ENCODE measurements at regions not wholly inside any gene's neighbourhood (a gene's known extent, or its start where the extent isn't known, plus 50 kb on each side); places are given as distances from the start of the nearest gene placed in this dataset.

GRCh38 chr9:105066275-105066865 is 138.4 kb upstream of the ABCA1 start:
- TF ChIP-seq, protein P1, sequence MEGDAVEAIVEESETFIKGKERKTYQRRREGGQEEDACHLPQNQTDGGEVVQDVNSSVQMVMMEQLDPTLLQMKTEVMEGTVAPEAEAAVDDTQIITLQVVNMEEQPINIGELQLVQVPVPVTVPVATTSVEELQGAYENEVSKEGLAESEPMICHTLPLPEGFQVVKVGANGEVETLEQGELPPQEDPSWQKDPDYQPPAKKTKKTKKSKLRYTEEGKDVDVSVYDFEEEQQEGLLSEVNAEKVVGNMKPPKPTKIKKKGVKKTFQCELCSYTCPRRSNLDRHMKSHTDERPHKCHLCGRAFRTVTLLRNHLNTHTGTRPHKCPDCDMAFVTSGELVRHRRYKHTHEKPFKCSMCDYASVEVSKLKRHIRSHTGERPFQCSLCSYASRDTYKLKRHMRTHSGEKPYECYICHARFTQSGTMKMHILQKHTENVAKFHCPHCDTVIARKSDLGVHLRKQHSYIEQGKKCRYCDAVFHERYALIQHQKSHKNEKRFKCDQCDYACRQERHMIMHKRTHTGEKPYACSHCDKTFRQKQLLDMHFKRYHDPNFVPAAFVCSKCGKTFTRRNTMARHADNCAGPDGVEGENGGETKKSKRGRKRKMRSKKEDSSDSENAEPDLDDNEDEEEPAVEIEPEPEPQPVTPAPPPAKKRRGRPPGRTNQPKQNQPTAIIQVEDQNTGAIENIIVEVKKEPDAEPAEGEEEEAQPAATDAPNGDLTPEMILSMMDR (IDR thresholded peaks at IDR 0.05; ENCODE audit: insufficient read depth, low read length), result no peak
- no peak overlapping the region for H3K4me3 ChIP-seq (ENCODE audit: low read depth, low read length)
- DNase-seq (ENCODE audit: low read depth), result peak; percentile 51

DNA sequence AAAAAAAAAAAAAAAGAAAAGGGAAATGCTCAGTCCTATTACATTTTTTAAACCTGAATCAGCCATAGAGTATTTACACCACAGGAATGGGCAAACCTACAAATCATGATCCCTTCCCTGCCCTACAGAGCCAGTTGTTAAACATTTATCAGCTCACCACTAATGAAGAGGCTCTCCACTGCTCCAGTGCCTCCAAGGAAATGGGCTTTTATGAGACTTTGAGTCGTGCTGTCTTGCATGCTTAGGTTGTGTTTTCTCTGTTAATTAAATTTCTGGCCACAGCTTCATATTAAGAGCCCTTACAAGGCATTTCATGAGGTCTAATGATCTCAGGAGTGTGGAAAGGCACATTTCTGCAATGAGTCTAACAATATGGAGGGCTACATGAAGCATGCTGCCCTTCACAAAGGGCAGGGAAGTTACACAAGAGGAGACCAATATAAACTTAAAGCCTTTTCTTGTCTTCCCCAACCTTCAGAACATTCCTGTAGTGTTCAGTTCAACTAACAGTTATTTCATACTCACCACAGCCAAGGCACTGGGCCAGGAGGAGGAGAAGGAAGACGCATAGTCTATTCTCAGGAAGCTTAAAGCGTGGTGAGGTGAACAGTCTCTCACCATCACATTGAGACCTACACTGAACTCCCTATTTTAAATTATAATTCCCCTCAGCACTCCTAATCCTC is 140.1 kb upstream of the ABCA1 start:
- H3K4me3 ChIP-seq (ENCODE audit: low read depth, low read length), result no peak overlapping the region
- TF ChIP-seq, protein P1 (IDR thresholded peaks at IDR 0.05; ENCODE audit: insufficient read depth, low read length), result no peak
- peak; percentile 39 for DNase-seq (ENCODE audit: low read depth)

GRCh38 chr9:105069285-105069684 is 141.3 kb upstream of the ABCA1 start:
- H3K4me3 ChIP-seq (ENCODE audit: low read depth, low read length), result no peak overlapping the region
- DNase-seq (ENCODE audit: low read depth), result no peak
- TF ChIP-seq, protein P1 (IDR thresholded peaks at IDR 0.05; ENCODE audit: insufficient read depth, low read length), result no peak

DNA sequence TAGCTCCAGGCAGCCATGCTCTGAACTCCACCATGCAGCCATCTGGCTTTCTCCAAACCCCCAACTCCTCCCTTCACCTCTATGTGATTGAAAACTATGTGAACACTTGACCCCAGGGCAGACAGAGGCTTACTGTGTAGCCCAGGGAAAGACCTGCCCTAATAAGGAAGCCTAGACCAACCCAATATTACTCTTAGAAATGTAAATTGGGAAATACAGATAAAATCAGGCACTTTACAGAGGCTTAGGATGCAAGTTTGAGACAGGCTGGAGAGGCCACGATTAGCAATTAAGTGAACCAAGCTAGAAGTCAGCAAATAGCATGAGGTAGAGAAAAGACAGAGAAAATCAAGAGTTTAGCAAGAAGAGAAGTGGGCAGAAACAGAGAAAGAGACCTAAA is 141.7 kb upstream of the ABCA1 start:
- DNase-seq (ENCODE audit: low read depth), result no peak
- no peak overlapping the region for H3K4me3 ChIP-seq (ENCODE audit: low read depth, low read length)
- TF ChIP-seq, protein P1 (IDR thresholded peaks at IDR 0.05; ENCODE audit: insufficient read depth, low read length), result no peak

DNA sequence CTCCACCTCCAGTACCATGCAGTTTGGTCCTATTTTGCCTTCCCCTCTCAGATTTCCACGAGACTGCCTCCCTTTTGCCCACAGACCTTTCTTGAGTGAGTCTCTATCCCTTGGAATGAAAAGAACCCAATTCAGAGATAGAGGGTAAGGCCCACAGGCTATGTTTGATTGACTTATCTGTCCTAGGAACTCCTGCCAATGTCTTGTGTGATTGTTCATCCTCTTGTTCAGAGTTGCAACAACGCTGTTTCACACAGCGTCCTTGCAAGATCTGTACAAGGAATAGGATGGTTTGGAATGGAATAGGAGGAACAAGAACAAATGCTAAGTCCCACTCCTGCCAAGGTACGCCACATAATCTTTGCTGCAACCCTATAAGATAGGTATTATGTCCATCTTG is 142.2 kb upstream of the ABCA1 start:
- TF ChIP-seq, protein P1 (IDR thresholded peaks at IDR 0.05; ENCODE audit: insufficient read depth, low read length), result no peak
- DNase-seq (ENCODE audit: low read depth), result peak; percentile 31
- no peak overlapping the region for H3K4me3 ChIP-seq (ENCODE audit: low read depth, low read length)

DNA sequence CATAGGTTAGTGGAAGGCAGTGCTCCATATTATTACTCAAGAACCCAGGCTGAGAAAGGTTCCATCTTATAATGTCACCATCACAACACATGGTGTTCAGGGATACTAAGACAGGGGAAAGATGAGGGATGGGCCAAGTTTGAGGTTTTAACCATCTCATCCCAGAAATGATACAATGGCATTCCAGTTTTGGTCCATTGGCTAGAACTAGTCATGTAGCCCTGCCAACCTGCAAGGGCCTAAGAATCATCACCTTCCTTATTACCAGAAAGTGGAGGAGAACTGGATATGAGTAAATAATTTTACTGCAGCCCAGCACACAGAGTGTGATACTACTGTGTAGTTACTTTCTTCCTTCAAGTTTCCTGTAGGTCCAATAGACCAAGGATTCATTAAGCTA is 144.5 kb upstream of the ABCA1 start:
- no peak for DNase-seq (ENCODE audit: low read depth)
- TF ChIP-seq, protein P1 (IDR thresholded peaks at IDR 0.05; ENCODE audit: insufficient read depth, low read length), result no peak

More for the DNA sequence above, 144.5 kb upstream of the ABCA1 start:
- no peak overlapping the region for H3K4me3 ChIP-seq (ENCODE audit: low read depth, low read length)
